ENCODE measurements at regions not wholly inside any gene's neighbourhood (a gene's known extent, or its start where the extent isn't known, plus 50 kb on each side); places are given as distances from the start of the nearest gene placed in this dataset.
"Not testable (repeated sequence)": the region's sequence is repeated elsewhere in the genome, so short reads cannot be mapped to it uniquely, and the experiment has no call there.

GRCh38 chr19:31530781-31531180, 181.5 kb upstream of the TSHZ3 start:
- DNase-seq, result no peak

DNA sequence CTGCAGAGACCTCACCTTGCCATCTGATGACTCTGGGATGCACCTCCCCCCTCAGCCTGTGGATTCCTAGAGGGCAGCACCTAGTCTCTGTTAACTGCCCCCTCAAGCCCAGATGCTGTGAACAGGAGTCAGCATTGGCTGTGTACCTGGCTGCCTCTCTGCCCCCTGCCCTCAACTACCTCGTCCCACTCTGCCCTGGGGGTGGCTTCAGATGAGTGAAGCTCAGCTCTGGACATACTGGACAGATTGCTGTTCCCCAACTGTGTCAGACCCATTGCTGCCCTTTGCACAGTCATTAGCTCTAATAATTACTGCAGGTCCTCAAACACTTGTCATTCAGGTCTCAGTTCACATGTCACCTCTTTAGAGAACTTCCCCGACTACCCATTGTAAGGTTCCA, 182.1 kb upstream of the TSHZ3 start:
- DNase-seq, result no peak

- no peak for DNase-seq
Observed at GRCh38 chr19:31532034-31532433, 182.8 kb upstream of the TSHZ3 start.

DNA sequence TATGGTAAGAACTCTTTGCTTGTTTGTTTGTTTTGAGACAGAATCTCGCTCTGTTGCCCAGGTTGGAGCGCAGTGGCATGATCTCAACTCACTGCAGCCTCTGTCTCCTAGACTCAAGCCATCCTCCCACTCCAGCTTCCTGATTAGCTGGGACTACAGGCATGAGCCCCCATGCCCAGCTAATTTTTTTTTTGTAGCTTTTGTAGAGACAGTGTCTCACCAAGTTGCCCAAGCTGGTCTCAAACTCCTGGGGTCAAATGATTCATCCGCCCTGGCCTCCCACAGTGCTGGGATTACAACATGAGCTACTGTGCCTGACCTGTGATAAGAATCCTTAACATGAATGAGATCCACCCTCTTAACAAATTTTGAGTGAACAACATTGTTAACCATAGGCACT, 183.9 kb upstream of the TSHZ3 start:
- DNase-seq, result no peak

DNA sequence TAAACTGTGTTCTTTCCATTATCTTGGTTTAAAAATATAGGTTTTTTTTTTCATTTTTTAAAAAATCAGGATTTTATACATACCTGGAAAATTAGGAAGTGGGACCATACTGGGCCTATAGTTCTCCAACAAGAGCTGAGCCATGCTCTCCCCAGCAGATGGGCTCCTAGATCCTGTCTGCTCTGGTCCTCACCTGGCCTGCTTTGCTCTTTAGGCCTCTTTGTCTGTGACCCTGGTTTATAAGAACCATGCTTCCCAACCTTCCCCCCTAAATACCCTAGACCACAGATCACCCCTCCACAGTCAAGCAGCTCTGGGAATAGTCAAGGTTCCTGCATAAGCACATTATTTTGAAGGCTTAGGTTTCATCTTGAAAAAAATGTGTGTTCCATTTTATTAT, 185.0 kb upstream of the TSHZ3 start:
- no peak for DNase-seq

DNA sequence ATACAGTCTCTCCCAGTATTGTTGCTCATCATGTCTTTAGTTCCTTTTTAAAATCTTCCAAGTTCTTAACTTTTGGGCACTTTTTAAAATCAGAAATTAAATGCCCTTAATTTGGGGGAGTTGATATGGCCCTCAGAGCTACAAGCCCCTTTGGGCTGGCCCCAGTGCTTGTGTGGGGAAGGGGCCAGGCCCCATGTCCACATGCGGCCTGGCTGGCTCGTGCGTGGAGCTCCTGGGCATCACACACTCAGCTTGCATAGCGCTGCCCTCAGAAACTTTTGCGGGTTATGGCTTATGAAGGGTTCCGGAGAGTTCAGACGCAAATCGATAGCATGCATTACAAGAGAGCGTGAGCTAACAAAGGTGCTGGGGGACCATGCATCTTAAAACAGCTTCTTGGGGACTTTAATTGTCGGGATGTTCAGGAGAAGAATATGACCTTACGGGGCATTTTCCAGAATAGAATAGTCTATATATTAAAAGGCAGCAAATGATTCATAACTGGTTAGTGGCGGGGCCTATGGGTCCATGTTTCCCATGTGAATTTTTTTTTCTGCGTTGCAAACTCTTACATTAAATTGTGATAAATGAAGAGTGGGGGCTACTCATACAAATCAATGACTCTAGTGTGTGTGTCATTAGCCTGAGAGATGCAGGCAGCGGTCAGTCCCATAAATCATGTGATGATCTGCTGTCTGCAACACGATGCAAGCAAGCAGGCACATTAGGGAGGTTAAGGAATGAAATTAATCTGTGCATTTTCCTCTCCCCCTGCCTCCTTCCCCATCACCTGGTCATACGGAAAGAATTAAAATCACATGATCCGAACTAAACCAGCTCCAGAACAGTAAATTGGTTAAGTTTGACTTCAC, 185.8 kb upstream of the TSHZ3 start:
- no peak for DNase-seq

DNA sequence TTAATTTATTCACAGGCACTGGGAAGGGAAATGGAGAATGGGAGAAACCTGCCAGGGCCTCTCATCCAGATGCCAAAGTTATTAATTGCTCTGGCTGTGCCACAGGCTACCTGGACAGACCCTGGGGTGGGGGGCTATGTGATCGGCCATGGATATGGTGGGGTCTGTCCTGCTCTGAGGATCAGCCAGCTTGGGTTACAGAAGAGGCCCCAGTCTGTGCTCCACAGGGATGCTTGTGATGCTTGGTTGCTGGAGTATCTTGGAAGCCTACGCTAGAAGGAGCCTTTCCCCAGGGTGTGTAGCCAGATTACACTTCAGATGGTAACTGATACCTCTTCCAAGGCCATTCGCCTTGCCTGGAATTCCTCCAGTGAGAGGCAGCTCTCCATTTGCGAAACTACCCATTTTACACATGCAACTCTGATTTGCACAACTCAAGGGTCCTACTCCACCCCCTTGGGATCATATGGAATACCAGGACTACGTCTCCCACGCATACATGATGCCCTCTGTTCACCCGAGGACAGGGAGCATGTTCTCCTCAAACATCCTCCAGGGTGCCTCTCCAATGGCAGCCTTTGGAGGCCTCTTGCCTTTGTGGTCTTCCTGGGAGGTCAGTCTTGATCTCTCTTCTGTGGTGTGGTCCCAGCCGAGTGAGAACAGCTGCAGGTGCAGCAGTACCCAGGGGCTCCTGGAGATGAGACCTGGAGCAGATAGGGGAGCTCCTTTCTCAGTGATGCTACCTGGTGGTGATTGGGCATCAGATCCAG, 186.6 kb upstream of the TSHZ3 start:
- DNase-seq, result no peak

DNA sequence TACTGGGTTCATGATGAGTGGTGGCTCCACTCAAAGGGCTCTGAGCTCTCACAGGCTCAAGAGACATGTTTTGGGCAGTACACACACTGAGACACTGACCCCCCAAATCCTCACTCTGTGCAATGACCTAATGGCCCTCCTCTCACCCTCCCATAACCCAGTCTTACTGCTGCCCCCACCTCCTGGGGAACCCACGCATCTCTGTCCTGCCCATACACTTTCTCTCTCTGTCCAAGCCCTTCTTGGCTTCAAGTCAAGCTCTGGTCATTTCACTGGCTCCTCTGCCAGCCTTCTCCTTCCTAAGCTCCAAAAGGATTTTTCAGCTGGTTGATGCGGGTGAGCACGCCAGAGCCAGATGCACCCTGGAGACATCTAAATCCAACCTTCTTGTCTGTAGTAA, 187.9 kb upstream of the TSHZ3 start:
- DNase-seq, result no peak

DNA sequence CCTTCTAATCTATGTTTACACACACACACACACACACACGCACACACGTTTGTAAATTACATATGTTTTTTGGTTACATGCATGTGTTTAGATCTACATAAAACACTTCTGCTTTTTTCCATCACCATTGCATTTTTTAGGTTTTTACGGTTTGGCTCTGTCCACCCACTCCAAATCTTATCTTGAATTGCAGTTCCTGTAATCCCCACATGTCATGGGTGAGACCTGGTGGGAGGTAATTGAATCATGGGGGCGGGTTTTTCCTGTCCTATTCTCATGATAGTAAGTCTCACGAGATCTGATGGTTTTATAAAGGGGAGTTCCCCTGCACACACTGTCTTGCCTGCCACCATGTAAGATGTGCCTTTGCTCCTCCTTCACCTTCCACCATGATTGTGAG, 188.7 kb upstream of the TSHZ3 start:
- not testable (repeated sequence) for DNase-seq

- DNase-seq, result no peak
Observed at GRCh38 chr19:31538879-31539278, 189.6 kb upstream of the TSHZ3 start.

GRCh38 chr19:31539386-31539785, 190.2 kb upstream of the TSHZ3 start:
- no peak for DNase-seq

DNA sequence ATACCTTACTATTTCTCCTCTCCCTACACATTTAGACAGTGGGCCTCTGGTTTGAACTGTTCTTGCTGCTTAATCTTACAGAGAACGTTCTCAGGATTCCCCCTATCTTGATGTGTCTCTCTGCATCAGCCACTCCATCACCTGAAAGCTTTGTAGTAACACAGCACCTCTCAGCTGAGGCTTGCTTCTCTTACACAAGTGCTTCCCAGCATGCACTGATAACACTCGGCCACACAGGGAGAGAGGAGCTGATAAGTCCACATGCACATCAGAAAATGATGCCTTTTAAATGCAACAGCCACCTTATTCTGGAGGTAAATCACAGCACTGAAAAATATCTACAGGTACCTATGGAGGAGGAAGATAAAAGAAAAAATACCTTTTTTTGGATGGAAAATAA, 192.2 kb upstream of the TSHZ3 start:
- DNase-seq, result no peak

DNA sequence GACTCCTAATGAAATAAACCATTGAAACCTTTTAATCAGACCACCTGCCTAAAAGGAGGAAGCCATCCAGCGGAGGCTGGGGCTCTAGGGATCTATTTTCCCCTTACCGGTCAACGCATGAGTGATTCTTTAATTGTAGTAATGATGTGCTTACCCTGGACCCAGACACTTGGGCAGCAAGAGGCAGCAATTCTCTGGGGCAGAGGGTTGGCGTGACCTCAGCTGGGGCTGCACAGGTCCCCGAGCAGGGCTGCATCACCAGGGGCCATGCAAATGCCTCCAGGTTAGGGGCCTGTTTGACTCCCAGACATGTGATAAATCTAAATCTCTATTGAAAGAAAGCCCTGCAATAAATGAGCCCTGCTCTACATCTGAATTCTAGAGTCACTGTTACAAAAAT, 194.2 kb upstream of the TSHZ3 start:
- DNase-seq, result no peak

DNA sequence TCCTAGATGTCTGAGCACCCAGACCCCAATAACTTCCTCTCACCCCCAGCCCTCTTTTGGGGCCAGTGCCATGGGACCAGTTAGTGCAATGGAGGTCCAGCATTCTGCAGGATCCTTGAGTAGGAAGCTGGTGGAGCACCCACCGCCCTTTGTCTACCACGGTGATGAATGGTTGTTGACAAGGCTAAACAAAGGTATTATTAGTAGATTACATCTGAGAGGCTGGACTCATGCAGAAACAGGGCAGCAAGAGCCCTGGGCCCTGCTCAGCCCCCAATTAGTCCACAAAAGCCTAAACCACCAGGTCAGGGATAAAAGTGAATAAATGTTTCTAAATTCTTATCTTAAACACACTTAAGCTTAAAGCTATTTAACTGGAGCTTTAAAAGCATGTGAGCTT, 196.5 kb upstream of the TSHZ3 start:
- no peak for DNase-seq

DNA sequence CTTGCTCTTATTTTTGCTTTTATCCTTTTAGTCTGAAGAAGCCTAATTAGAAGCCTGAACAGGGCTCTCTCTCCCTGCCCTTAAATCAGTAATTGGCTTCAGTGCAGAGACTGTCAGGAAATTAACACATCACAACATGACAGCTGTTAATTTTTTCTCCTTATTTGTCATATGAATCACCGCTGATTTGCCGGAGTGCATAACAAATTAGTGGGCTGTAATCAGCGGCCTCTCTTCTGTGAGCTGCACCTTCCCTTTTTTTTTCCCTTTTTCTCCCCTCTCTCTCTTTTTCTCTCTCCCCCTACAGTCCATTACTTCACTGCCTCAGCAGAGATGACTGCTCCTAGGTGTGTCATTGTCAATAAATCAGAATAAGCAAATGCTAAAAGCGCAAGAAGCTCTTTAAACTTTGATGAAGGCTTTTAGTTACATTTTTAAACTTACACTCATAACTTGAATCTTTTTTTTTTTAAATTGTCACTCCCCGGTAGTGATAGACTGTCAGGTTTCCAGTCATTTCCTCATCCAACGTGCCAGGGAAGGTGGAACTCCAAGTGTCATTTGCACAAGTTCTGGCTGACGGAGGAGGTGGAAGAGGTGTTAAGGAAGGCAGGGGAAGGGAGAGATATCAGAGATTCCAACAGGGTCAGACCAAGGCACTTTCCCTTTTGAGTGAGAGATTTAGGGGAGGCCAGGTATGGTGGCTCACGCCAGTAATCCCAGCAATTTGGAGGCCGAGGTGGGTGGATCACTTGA, 197.1 kb upstream of the TSHZ3 start:
- no peak for DNase-seq

- no peak for DNase-seq
Observed at GRCh38 chr19:31548941-31549340, 199.7 kb upstream of the TSHZ3 start.

DNA sequence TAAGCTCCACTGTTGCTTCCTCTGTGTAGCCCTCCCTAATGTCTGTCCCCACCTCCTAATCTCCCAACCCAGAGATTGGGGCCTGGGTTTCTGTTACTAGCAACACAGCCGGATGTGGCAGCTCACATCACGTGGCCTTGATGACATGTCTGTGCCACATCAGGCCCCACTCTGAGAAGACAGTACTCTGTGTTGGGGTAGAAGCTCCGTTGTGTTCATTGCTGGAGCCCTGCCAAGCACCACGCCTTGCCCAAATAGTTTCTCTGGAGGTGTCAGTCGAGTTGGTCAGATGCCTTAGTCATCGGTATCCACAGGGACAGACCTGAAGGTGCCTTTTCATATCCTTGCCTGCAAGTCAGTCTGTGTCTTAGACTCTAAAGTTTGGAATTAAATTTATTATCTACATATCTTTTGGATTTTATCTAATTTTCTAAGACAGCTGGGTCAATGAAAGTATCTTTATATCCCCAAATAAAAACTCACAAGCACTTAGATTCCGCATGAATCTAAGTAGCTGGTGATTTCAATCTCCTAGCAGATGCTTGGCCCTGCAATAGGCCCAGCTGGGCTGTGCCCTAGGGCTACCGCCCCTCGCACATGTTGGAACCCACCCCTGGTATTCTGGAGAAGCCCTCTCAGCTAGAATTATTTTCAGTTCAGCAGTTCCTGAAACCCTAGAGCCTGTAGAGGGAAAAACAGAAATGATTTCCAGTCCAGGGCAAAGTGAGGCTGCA, 204.0 kb upstream of the TSHZ3 start:
- no peak for DNase-seq

DNA sequence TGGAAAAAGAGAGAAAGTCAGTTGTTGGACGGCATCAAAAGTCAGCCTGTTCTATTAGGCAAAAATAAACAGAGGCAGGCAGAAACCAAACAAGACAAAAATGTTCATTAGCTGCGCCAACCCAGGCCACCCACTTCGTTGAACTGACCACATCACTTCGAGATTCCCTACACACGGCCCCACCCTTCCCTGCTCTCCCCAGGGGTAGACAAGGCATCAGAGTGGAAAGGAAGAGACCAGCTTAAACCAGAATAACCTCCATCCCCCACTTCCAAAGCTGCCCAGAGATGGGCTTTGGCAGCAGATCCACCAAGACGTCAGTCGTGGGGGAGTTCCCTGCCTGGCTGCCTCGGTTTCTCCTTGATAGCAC, 204.6 kb upstream of the TSHZ3 start:
- DNase-seq, result no peak

GRCh38 chr19:31554360-31554759, 205.1 kb upstream of the TSHZ3 start:
- DNase-seq, result no peak

DNA sequence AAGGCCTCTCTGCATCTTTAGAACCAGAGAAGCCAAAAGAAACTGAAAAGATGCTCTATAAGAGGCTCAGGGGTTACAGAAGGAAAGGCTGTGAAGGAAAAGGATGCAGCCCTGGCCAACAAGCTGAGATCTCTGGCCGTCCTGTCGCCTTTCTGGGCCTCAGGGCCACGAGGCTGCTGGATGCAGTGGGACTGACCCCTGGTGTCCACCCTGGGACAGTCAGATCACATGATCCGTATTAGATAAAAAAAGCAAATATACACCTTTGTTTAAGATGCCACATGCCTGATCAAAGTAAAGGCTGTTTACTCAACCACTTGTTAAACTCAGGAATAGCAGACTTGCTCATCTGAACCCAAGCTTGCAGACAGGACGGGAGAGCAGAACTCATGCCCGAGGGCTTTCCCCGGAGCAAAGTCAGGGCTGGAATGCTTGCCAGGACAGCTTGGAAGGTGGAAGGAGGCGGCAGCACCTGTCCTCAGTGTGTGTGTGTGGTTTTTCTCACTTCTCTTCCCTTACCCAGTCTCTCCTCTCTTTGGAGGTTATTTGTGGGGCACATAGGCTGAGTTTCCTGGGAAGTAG, 206.5 kb upstream of the TSHZ3 start:
- DNase-seq, result no peak

DNA sequence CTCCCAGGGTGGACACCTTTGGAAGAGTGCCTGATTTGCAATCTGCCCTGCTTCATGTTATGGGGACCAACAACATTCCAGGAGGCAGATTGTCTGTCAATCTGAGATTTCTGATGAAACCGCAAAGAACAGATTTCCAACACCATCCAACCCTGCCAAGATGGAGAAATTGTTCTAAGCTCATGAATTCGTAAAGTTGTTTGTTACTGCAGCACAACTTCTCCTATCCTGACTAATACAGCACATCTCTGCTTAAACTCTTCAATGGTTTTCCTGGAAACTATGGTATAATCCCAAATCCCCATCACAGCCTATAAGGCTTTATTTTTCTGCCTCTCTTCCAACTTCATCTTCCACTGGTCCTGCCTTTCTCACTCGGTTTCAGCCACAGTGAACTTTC, 210.3 kb upstream of the TSHZ3 start:
- no peak for DNase-seq
